ENCODE measurements at regions not wholly inside any gene's neighbourhood (a gene's known extent, or its start where the extent isn't known, plus 50 kb on each side); places are given as distances from the start of the nearest gene placed in this dataset.

DNA sequence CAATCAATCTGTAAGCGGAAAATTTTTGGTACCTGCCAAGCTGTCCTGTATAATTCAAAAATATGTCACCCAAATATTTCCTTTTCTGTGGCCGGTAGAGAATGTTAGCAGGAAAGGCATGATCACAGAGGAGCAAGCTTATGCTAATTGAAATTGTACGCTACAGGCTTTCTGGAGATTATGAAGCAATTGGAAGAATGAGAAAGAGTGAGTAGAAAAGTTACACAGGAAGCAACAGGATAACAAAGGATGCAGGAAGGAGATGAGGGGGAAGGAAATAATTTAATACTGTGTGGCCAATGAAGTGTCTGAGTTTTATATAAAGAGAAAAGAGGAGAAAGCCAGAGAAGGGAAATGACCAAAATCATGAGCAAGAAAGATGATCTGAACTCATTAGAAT, 627.2 kb upstream of the STXBP6 start:
- WGBS (ENCODE audit: extremely low coverage, insufficient read length, low lambda C conversion rate) = no CpG with 5 or more reads among the region's 3 CpGs
- H3K9ac ChIP-seq (ENCODE audit: extremely low read depth, insufficient read length, low read length) = no peak overlapping the region

More for the DNA sequence above, 627.2 kb upstream of the STXBP6 start:
- H3K23me2 ChIP-seq (ENCODE audit: insufficient read length, low read depth, low read length, poor library complexity, severe bottlenecking) = no peaks in the 10 kb centered on the region
- no peak overlapping the region for H2BK15ac ChIP-seq (ENCODE audit: low read depth, low read length)
- H3T11ph ChIP-seq (ENCODE audit: low read length) = no peak overlapping the region
- H2AK5ac ChIP-seq (ENCODE audit: insufficient read length, low read length) = no peak overlapping the region
- no peak overlapping the region for H2BK5ac ChIP-seq (ENCODE audit: insufficient read length, low read length)
- Mint-ChIP-seq H3K27me3 (ENCODE audit: low read depth) (no peaks in the 10 kb centered on the region), H3K27ac (no peak overlapping the region), H3K4me3 (no peak overlapping the region), H3K4me1 (no peaks in the 10 kb centered on the region), H3K9me3 (peaks cover 5% of the 10 kb centered on the region in 2 experiments; a peak in 3 of 5 replicates), H3K36me3 (ENCODE audit: insufficient read depth in 1 of 3, low read depth in 3 of 3) (peaks cover 0 to 5% (median 4%) of the 10 kb centered on the region in 3 experiments; a peak in 3 of 7 replicates)
- H4K20me1 ChIP-seq (ENCODE audit: control insufficient read depth, insufficient read depth, insufficient read length) = no peaks in the 10 kb centered on the region
- no peak for TF ChIP-seq CTCF (conservative IDR thresholded peaks at IDR 0.05)
- H3K9me3 ChIP-seq (ENCODE audit: control insufficient read depth, low read depth, low read length) = no peaks in the 10 kb centered on the region
- no peak overlapping the region for H3K56ac ChIP-seq (ENCODE audit: insufficient read length, low read depth, low read length)
- no peaks in the 10 kb centered on the region for H3K79me1 ChIP-seq (ENCODE audit: insufficient read depth, low read depth, low read length, poor library complexity, severe bottlenecking)
- DNase-seq = no peak
- H4K5ac ChIP-seq (ENCODE audit: insufficient read length, low read depth, low read length) = no peak overlapping the region
- H4K8ac ChIP-seq (replicated peaks; ENCODE audit: insufficient read length, low read depth, low read length) = no peak overlapping the region
- no peak overlapping the region for H3K4ac ChIP-seq (ENCODE audit: low read depth, low read length)
- H3K18ac ChIP-seq (ENCODE audit: insufficient read length, low read depth, low read length) = no peak overlapping the region
- H2BK120ac ChIP-seq (ENCODE audit: low read depth, low read length, poor library complexity, severe bottlenecking) = no peak overlapping the region
- no peak overlapping the region for H3K4me2 ChIP-seq (ENCODE audit: insufficient read depth, insufficient read length, low read length)
- H4K91ac ChIP-seq (ENCODE audit: insufficient read length, low read depth, low read length) = no peak overlapping the region
- H3K27me3 ChIP-seq (ENCODE audit: insufficient read depth, low read length) = no peaks in the 10 kb centered on the region
- H3K27ac ChIP-seq (ENCODE audit: insufficient read length, low read depth, low read length) = no peak overlapping the region
- H3K14ac ChIP-seq (ENCODE audit: insufficient read depth, low read length) = no peak overlapping the region
- H3K23ac ChIP-seq (ENCODE audit: insufficient read length, low read depth, low read length) = no peak overlapping the region
- H2BK12ac ChIP-seq (ENCODE audit: insufficient read length, low read depth, low read length) = no peak overlapping the region
- H3K4me1 ChIP-seq (ENCODE audit: insufficient read depth, low read length) = no peaks in the 10 kb centered on the region
- H2AFZ ChIP-seq (ENCODE audit: low read length) = no peak overlapping the region
- H3K79me2 ChIP-seq (ENCODE audit: insufficient read depth, low read length) = no peaks in the 10 kb centered on the region
- H2BK20ac ChIP-seq (ENCODE audit: low read depth, low read length, poor library complexity, severe bottlenecking) = no peak overlapping the region
